ENCODE measurements at regions not wholly inside any gene's neighbourhood (a gene's known extent, or its start where the extent isn't known, plus 50 kb on each side); places are given as distances from the start of the nearest gene placed in this dataset.

DNA sequence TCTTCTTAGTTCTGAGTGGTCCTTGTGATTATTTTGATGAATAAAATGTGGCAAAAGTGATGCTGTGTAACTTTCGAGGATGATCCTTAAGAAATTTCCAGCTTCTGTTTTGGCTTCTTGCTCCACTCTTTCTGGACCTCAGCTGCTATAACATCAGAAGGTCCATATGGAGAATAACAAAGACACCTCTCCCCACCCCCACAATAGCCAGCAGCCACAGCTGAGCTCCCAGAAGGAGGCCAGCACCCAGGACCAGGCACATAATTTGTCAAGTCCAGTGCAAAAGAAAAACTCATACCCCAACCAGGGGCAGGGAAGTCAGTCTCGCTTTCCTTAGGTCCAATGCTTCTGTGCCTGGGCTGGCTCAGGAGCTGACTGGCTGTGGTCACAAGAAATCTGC, 357.6 kb downstream of the RFC3 start:
- TF ChIP-seq, protein P1, sequence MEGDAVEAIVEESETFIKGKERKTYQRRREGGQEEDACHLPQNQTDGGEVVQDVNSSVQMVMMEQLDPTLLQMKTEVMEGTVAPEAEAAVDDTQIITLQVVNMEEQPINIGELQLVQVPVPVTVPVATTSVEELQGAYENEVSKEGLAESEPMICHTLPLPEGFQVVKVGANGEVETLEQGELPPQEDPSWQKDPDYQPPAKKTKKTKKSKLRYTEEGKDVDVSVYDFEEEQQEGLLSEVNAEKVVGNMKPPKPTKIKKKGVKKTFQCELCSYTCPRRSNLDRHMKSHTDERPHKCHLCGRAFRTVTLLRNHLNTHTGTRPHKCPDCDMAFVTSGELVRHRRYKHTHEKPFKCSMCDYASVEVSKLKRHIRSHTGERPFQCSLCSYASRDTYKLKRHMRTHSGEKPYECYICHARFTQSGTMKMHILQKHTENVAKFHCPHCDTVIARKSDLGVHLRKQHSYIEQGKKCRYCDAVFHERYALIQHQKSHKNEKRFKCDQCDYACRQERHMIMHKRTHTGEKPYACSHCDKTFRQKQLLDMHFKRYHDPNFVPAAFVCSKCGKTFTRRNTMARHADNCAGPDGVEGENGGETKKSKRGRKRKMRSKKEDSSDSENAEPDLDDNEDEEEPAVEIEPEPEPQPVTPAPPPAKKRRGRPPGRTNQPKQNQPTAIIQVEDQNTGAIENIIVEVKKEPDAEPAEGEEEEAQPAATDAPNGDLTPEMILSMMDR (IDR thresholded peaks at IDR 0.05; ENCODE audit: low read depth, low read length), result no peak
- TF ChIP-seq POLR2A (IDR thresholded peaks at IDR 0.05; ENCODE audit: extremely low read depth, insufficient read length), result no peak
